Stimulated activated CD8-positive, alpha-beta memory T cell treated with anti-CD3 and anti-CD28 coated beads, Interleukin-7, amount 100 ng/mL, for 1 hour (primary cell): ENCODE measurements at regions not wholly inside any gene's neighbourhood (a gene's known extent, or its start where the extent isn't known, plus 50 kb on each side); places are given as distances from the start of the nearest gene placed in this dataset.
"Not testable (repeated sequence)": the region's sequence is repeated elsewhere in the genome, so short reads cannot be mapped to it uniquely, and the experiment has no call there.

Experiments used
- DNase-seq, 2 donors: peaks; one replicate each; pipeline ENCODE4 v3.0.0-alpha.2; 2020; ENCODE audit warnings: low read depth in 2 of 2

- no peak for DNase-seq
These were observed 1054.8 kb downstream of the MRPL39 start for GRCh38 chr21:24552491-24552890.

GRCh38 chr21:24545807-24546361, 1061.4 kb downstream of the MRPL39 start:
- DNase-seq, result no peak

- DNase-seq, result no peak
These were observed 1093.1 kb downstream of the MRPL39 start for GRCh38 chr21:24514081-24514733.

GRCh38 chr21:24509131-24509530, 1098.2 kb downstream of the MRPL39 start:
- DNase-seq, result no peak

- no peak for DNase-seq
These were observed 1120.3 kb downstream of the MRPL39 start for GRCh38 chr21:24486973-24487372.

DNA sequence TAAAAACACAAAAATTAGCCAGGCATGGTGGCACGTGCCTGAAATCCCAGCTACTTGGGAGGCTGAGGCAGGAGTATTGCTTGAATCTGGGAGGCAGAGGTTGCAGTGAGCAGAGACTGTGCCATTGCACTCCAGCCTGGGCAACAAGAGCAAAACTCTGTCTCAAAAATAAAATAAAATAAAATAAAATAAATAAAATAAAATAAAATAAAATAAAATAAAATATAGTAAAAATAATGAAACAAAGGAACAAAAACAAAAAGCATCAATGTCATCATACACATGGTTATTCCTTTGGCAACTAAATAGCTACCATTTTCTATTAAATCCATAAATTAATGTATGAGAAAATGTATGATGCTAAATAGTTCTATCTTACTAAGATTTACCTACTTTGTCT, 1123.9 kb downstream of the MRPL39 start:
- DNase-seq, result not testable (repeated sequence)

DNA sequence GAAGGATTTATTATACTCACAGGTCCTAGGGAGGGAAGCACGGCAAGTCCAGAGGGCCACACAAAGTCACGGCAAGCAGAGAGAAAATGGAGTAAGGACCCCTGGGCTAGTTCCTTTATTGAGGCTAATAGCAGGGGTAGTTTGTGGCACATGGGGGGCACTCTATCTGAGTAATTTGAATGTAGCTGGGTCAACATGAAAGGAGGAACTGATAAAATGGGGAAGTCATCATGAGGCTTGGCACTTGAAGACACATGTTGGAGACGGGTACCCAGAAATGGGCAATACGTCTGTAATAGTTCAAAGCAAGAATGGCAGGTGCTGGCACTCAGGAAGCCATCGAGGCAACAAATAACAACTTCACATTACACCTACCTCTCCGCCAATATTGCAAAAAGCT, 1136.4 kb downstream of the MRPL39 start:
- DNase-seq, result no peak

GRCh38 chr21:24456358-24456757, 1150.9 kb downstream of the MRPL39 start:
- no peak for DNase-seq

- no peak for DNase-seq
These were observed 1157.2 kb downstream of the MRPL39 start for GRCh38 chr21:24450119-24450518.

DNA sequence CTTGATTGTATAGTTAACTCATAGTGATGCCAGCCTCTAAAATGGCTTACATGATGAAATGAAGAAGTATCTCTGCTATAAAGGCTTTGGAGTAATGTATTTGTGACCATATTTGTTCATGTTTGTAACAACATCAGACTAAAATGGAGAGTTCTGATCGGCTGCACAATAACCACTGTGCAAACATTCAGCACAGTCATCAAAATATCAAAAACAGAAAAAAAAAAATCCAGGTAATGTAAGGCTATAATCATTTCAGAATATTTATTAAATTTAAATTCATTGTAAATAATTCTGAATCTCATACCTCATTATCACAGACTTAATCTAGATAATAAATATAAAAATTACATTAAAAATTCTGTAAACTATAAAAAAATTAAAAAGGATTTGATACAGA, 1161.8 kb downstream of the MRPL39 start:
- no peak for DNase-seq

GRCh38 chr21:24444736-24445135, 1162.5 kb downstream of the MRPL39 start:
- no peak for DNase-seq

DNA sequence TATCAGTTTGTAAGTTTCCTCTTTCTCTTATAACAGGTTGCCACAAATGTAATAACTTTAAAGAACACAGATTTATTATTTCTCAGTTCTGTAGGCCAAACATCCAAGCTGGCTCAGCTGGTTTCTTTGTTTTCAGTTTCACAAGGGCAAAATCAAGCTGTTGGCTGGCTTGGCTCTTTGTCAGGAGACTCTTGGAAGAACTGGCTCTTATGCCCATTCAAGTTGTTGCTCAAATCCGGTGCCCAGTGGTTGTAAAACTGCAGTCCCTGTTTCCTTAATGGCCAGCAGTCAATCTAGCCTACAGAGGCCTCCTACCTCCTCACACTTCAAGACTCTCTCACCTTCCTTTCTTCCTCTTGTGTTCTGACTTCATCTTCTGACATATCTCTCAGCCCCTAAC, 1171.0 kb downstream of the MRPL39 start:
- DNase-seq, result no peak

DNA sequence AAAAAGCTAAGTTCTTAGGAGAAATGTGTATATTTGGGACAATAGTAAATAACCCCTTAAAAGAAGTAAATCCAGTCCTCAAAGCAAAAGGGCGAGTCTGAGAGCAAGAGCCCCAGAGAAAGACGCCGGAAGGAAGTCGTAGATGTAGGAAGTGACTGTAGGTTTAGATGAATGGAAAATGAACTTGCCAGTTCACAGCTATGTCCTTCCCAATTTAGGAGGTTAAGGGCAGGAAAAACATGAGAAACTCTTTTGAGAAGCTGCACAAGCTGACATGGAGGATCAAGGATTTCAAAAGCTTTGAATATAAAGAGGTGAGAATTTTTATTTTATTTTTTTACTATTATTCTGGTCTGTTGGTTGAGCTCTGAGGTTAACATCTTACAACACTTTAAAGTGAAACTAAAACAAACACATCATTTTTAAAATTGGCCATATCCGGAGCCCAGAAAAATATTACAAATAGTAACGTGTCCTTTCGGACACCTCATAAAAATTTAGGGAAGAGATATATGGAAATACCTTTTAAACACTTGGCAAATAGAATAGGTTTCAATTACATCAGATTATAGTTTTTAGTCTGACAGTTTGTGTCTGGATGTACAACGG, 1178.6 kb downstream of the MRPL39 start:
- no peak for DNase-seq

- no peak for DNase-seq
These were observed 1182.5 kb downstream of the MRPL39 start for GRCh38 chr21:24424776-24425175.

DNA sequence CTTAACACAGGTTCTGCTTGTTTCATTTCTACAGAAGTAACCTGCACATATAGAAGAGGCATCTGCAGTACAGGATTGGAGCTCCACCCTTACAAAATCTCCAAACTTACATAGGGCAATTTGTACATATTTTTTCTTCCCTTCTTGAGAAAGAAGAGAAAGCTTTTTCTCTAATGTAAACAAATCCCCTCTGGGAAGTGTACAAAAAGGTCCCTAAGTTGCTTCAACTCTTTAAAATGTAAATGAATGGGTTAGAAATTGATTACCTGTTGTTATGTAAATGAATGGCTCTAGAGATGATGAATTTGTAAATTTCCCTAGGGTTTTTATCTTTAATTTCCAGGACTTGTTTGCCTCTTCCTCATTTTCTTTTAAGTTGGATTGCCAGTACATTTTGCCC, 1183.7 kb downstream of the MRPL39 start:
- no peak for DNase-seq

DNA sequence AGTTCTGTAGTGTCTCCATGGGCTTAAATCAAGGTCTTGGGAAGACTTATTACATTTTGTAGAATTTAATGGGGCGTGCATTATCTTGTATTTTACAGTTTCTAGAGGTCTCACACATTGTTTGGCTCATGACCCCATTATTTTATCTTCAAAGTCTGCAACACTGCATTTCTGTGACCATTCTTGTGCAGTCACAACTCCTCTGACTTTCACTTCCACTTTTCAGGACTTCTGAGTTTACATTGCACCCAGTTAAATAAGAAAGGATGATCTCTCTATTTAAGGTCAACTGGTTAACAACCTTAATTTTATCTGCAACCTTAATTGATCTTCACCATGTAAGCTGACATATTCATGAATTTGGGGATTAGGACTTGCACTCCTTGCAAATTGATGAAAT, 1186.6 kb downstream of the MRPL39 start:
- DNase-seq, result no peak

DNA sequence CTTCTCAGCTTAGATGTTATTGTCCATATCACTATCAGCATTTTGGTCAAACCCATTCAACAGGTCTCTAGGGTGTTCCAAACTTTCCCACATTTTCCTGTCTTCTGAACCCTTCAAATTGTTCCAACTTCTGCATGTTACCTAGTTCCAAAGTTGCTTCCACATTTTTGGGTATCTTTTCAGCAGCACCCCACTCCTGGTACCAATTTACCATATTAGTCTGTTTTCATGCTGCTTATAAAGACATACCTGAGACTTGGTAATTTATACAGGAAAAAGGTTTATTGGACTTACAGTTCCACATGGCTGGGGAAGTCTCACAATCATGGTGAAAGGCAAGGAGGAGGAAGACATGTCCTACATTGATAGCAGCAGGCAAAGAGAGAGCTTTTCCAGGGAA, 1187.6 kb downstream of the MRPL39 start:
- not testable (repeated sequence) for DNase-seq

DNA sequence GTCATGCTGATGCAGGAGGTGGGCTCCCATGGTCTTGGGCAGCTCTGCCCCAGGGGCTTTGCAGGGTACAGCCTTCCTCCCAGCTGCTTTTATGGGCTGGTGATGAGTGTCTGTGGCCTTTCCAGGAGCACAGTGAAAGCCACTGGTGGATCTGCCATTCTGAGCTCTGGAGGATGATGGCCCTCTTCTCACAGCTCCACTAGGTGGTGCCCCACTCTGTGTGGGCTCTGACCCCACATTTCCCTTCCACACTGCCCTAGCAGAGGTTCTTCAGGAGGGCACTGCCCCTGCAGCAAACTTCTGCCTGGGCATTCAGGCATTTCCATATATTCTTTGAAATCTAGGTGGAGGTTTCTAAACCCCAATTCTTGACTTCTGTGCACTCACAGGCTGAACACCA, 1188.6 kb downstream of the MRPL39 start:
- no peak for DNase-seq

DNA sequence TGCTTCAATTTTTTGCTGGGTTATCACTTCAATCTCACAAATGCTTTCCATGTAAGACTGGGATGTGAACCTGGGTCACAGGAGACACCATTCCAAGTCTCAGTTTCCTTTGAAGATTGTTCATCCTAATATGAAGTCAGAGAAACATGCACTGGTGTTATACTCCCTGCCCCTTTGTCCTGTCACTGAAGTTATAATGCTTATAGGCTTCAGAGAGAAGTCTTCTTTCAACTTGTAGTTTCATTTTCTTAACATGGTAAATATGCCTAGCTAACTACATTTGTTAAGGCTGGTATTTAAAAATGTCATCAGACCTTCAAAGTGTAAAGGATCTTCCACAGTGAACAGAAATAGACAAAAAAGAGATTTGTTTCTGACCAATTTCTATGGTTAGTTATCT, 1195.9 kb downstream of the MRPL39 start:
- no peak for DNase-seq

- no peak for DNase-seq
These were observed 1204.1 kb downstream of the MRPL39 start for GRCh38 chr21:24403221-24403620.

- DNase-seq, result no peak
These were observed 1211.9 kb downstream of the MRPL39 start for GRCh38 chr21:24395320-24395923.

- no peak for DNase-seq
These were observed 1232.1 kb downstream of the MRPL39 start for GRCh38 chr21:24375201-24375600.

- DNase-seq, result no peak
These were observed 1234.8 kb downstream of the MRPL39 start for GRCh38 chr21:24372506-24372905.
